Adrenal gland (tissue), 5 donors: ENCODE measurements at regions not wholly inside any gene's neighbourhood (a gene's known extent, or its start where the extent isn't known, plus 50 kb on each side); places are given as distances from the start of the nearest gene placed in this dataset.

Experiments used
- POLR2A ChIP-seq, 2 donors: fragments of 450-650 bp; IDR thresholded peaks; one replicate each; pipeline ENCODE4 v1.6.1; 2017; ENCODE audit warnings: antibody characterized with exemption in 2 of 2, mild to moderate bottlenecking in 2 of 2, moderate library complexity in 1 of 2
- TF ChIP-seq, protein P1 (sequence below), 6 experiments: fragments of 450-650 bp in 4 of 6; fragments of 200-600 bp in 2 of 6; sonication (generic) in 1 of 6; IDR thresholded peaks; 1 replicate in 5 of 6; 2 replicates in 1 of 6; pipeline versions ENCODE4 v1.5.1 to v1.8.0; 2016 to 2021; ENCODE audit warnings: antibody characterized with exemption in 6 of 6, mild to moderate bottlenecking in 2 of 6, moderate library complexity in 1 of 6
- donor health status: DM: no; HTN: no; CAD: no.

DNA sequence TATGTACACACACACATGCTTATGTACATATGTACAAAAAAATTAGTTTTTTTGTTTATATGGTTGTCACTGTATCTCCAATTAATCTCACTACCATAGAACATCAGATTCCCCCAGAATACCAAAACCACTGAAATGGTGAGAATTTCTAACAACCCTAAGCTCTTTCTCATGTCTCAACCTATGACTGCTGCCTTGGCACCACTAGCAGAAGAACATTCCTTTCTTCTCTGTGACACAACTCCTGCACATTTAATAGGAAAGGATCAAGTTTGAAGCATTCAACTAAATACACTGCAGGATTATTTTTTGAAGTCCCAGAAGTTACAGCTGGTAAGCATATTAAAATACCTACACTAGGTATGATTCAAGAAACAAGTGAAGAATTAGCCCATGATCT lies 109.6 kb downstream of the FAM174B start:
- TF ChIP-seq, protein P1, sequence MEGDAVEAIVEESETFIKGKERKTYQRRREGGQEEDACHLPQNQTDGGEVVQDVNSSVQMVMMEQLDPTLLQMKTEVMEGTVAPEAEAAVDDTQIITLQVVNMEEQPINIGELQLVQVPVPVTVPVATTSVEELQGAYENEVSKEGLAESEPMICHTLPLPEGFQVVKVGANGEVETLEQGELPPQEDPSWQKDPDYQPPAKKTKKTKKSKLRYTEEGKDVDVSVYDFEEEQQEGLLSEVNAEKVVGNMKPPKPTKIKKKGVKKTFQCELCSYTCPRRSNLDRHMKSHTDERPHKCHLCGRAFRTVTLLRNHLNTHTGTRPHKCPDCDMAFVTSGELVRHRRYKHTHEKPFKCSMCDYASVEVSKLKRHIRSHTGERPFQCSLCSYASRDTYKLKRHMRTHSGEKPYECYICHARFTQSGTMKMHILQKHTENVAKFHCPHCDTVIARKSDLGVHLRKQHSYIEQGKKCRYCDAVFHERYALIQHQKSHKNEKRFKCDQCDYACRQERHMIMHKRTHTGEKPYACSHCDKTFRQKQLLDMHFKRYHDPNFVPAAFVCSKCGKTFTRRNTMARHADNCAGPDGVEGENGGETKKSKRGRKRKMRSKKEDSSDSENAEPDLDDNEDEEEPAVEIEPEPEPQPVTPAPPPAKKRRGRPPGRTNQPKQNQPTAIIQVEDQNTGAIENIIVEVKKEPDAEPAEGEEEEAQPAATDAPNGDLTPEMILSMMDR (IDR thresholded peaks at IDR 0.05): no peak
- no peak for TF ChIP-seq POLR2A (IDR thresholded peaks at IDR 0.05)
